Mucosa of gallbladder (tissue), 1 donor: ENCODE measurements at regions not wholly inside any gene's neighbourhood (a gene's known extent, or its start where the extent isn't known, plus 50 kb on each side); places are given as distances from the start of the nearest gene placed in this dataset.

Source experiments
- DNase-seq: peaks from one replicate; pipeline ENCODE4 v3.0.0-alpha.2; 2020; ENCODE audit warnings: low spot score
- donor health status: DM: no; HTN: no; CAD: no.

GRCh38 chr12:22740656-22741355 lies 115.8 kb downstream of the ETNK1 start:
- no peak for DNase-seq

GRCh38 chr12:22743700-22744099 lies 118.7 kb downstream of the ETNK1 start:
- no peak for DNase-seq

DNA sequence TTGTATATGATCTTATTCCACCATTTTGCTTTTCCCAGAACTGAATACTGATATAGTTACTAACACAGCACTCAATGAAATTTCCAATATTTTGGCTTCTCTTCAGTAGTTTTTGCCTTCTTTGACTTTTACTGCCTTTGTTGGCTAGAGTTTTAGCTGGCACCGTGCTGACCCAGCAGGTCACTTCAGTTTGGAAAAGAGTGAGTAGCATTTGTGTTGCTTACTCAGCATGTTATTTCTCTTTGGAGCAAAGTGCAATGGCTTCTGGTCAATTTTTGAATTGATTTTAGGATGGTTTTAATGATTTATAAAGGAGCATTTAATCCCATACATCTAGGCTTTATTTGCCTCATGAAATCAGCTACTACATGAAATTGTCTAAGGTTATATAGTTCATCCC lies 119.2 kb downstream of the ETNK1 start:
- DNase-seq = no peak

DNA sequence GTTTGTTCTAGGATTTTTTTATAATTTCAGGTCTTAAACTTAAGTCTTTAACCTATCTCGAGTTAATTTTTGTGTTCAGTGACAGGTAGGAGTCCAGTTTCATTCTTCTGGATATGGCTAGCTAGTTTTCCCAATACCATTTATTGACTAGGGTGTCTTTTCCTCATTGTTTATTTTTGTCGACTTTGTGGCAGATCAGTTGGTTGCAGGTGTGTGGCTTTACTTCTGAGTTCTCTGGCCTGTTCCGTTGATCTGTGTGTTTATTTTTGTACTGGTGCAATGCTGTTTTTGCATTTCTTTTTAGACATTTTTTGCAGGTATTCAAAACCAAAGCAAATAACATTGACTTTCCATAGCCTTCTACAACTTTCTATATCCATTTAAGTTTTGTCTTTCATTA lies 121.7 kb downstream of the ETNK1 start:
- no peak for DNase-seq

GRCh38 chr12:22755629-22756028 lies 130.7 kb downstream of the ETNK1 start:
- DNase-seq = no peak

DNA sequence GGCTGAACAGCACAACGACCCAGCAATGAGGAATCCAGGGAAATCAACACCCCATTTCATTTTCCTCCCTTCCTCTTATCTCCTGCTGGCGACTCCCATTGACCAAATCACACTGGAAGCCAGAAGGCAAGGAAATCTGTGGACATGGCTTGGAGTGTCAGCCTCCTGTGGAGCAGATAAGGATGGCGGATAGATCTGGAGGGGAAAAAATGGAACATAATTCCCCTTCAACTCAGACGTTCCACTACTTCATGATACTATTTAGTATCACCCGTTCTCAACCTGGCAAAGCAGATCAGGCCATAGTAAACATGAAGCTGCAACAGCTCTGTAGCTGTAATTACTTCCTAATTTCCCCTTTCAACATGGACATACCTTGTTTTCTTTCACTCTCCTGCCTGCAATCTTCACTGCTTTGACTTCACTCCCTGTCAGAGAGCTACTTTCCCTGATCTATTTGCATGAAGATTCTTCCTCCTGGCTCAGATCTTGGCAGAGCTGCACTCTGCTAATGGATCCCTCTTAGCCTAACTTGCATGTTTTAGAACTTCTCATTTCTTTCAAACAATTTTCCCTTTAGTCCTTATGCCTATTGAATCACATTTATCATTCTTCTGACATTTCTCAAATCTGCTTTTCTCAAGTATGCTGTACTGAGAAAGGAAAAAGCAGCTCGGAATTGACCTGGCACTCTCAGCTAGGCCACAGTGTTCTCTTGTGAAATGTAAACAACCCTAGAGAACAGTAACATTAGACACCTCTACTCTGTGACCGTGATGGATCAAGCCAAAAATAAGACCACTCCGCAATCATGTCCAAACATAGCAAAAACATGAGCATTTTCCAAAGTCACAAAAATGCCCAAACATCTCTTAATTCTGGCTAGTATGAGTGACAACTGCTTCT lies 135.1 kb downstream of the ETNK1 start:
- DNase-seq = no peak

GRCh38 chr12:22765421-22766130 lies 140.6 kb downstream of the ETNK1 start:
- DNase-seq = no peak

GRCh38 chr12:22766911-22767420 lies 142.0 kb downstream of the ETNK1 start:
- DNase-seq = no peak

DNA sequence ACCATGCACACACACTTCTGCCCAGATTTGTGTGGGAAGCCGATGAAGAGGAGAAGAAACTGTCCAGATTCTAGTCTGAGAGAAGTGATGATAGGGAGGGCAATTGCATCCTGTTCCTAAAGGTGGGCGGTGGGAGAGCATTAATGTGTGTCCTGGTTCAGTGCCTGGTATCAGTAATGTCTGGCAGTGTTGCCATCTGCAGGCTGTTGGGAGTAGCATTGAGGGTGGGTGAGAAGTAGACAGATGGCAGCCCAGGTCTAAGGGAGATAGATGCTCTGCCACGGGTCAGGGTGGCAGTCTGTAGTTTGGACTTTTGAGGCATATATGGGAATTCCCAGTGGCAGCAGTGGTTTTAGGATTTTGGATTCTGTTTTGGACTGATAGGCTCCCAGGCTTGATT lies 156.4 kb downstream of the ETNK1 start:
- DNase-seq = no peak

GRCh38 chr12:22787557-22787956 lies 162.6 kb downstream of the ETNK1 start:
- no peak for DNase-seq

GRCh38 chr12:22788913-22789312 lies 163.9 kb downstream of the ETNK1 start:
- DNase-seq = no peak

DNA sequence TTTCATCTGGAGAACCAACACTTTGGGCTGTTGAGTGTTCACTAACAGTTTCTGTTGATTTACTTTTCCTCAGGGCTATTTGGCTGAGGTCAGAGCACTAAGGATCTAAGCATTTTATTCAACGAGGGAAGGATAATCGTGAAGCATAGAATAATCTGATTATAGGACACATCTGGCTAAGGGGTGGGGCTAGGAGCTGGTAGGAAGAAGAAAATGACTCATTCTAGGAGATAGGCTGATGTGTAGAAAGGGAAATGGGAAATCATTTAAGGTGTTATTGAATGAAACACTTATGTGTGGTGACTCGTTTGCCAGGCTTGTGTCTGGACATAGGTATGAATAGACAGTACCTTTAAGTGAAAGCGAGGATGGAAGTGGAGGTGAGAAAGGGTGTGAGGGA lies 167.2 kb downstream of the ETNK1 start:
- DNase-seq = no peak

DNA sequence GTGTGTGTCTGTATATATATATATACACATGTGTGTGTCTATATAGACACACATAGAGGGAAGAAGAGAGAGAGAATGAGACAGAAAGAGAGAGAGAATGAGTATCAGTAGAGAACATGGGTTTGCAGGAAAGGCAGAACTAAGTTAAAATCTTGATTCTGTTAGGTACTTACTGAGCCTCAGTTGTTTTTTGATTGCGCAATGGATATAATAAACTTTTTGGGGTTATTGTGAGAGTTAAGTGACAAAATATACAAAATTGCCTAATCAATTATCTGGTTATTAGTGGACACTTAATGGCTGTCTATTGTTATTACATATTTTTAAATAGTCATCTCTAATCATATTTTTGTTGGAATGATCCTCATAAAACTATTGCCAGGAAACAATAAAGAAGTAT lies 169.0 kb downstream of the ETNK1 start:
- DNase-seq = no peak

DNA sequence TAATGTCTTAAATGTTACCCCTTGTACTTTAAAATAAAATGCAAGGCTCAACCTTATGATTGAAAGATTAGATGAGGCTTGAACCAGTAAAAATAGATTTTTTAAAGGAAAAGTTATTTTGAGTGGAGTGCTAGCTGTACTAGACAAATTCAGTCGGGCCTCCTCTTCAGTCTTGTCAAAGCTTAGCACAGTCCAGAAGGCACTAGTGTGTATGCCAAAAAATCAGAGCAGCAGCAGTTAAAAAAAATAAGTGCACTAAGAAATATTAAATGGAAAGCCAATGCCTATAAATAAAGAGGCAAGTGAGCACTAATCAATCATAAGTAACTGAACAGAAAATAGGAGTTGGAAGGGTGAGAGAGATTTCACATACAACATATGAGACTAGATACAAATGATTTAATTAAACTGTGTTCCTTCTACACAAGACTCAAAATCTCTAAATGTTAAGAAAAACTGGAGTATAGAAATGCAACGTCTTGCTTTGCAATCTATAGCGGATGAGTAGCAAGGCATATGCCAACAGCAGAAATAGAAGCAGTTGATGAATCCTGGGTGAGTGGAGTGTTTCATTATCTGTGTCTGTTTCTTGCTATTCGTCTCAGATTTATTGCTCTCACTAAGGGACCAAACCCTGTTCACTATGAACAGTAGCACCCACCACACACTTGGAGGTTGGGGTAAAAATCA lies 172.1 kb downstream of the ETNK1 start:
- DNase-seq = no peak

- DNase-seq = no peak
Measured at GRCh38 chr12:22797701-22798100, 172.7 kb downstream of the ETNK1 start.

GRCh38 chr12:22798116-22798515 lies 173.1 kb downstream of the ETNK1 start:
- DNase-seq = no peak

GRCh38 chr12:22799503-22799902 lies 174.5 kb downstream of the ETNK1 start:
- no peak for DNase-seq

DNA sequence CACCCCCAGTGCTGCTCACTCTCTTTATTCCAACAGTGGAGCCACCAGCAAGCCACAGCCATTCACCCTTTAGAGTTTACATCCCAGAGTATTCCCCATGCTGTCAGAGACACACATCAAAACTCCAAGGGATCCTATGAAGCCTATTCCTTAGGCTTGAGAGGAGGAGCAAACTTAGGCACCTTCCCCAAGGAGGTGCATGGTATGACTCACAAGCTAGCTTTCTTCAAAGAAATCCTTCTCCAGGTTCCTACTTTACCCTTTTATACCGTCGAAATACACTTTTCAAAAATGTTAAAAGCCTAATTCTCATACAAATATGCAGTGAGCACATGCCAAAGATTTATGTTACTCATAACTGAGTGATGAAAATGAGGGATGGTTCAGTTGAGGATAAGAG lies 175.4 kb downstream of the ETNK1 start:
- no peak for DNase-seq

- no peak for DNase-seq
Measured at GRCh38 chr12:22802883-22803630, 178.1 kb downstream of the ETNK1 start.

- no peak for DNase-seq
Measured at GRCh38 chr12:22803725-22804124, 178.8 kb downstream of the ETNK1 start.

GRCh38 chr12:22808860-22809259 lies 183.9 kb downstream of the ETNK1 start:
- DNase-seq = no peak
